GM03348 (cell line): ENCODE measurements at regions not wholly inside any gene's neighbourhood (a gene's known extent, or its start where the extent isn't known, plus 50 kb on each side); places are given as distances from the start of the nearest gene placed in this dataset.
"Not testable (repeated sequence)": the region's sequence is repeated elsewhere in the genome, so short reads cannot be mapped to it uniquely, and the experiment has no call there.

Experiments
- DNase-seq: peaks from one replicate; pipeline ENCODE4 v3.0.0; 2012; ENCODE audit warnings: low spot score

DNA sequence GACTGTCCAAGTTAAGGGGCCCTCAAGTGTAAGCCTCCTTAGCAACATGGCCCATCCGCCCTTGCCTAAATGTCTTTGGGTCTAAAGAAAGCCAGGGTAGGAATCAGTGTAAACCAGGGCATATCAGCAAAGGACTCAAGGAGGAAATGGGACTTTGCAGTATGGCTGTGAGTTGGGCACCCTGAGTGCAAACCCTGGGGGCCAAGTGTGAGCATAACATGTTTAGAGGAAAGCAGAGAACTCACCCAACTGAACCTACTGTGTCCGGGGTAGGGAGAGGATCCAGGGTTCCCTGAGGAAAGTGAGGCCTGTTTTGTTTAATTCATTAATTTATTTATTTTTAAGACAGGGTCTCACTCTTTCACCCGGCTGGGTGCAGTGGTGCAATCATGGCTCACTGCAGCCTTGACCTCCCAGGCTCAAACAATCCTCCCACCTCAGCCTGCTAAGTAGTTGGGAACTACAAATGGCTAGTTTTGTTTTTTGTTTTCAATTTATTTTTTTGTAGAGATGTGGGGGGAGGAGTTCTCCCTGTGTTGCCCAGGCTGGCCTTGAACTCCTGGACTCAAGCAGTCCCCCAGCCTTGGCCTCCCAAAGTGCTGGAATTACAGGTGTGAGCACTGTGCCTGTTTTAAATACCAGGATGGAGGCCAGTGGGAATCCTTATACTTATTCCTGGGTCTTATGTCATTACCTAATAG, 51.0 kb upstream of the ACTR3 start:
- no peak for DNase-seq

DNA sequence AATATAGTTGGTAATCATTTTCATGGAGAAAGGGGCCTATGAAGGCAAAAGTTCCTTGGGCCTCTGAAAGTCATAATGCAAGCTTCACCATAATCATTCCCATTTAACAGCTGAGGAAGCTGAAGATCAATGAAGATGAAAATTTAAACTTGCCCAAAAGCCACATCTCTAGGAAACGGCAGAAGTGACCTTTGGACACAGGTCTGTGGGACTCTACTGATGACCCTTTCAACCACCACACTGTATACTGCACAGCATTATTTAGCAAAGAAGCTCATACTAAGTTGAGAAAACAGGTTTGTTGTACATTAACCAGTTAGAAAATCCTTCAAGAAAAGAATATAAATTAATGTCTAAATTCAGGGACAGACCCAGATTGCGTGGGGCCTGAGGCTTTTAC, 51.6 kb upstream of the ACTR3 start:
- DNase-seq = no peak

DNA sequence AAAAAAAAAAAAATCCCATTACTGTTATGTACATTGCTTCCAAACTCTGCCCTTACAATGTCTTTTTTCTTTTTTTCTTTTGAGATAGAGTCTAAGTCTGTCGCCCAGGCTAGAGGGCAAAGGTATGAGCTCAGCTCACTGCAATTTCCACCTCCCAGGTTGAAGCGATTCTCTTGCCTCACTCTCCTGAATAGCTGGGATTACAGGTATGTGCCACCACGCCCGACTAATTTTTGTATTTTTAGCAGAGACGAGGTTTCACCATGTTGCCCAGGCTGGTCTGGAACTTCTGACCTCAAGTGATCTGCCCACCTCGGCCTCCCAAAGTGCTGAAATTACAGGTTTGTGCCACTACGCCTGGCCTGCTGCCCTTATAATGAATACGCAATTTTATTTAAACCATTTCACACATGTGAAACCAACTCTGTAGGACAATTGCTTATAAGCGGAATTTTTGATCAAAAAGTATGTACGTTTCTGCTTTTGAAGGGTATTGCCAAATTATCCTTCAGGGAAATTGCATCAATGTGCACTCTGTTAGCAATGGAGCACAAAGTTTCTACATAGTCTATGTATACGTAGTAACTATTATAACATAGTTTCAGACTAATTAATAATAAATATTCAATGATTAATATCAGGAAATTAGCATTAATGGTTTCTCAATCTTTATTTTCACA, 55.7 kb upstream of the ACTR3 start:
- no peak for DNase-seq

DNA sequence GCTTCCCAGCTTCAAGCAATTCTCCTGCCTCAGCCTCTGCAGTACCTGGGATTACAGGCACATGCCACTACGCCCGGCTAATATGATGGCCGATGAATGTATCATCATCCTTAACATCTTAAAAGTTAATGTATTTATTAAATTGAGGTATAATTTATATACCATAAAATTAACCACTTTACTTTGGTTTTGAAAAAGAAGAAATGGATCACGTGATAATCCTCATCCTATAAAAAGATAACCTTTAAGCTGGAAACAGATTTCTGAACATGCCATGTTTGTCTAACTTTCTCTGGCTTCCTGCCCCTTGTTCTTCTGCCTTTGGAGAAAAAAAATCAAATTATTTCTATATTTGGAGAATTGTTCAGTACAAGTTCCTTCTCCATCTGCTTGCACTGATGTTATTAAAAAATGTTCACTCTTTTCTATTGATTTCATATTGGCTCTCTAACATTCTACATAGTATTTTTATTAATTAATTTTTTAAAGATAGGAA, 57.0 kb upstream of the ACTR3 start:
- no peak for DNase-seq

DNA sequence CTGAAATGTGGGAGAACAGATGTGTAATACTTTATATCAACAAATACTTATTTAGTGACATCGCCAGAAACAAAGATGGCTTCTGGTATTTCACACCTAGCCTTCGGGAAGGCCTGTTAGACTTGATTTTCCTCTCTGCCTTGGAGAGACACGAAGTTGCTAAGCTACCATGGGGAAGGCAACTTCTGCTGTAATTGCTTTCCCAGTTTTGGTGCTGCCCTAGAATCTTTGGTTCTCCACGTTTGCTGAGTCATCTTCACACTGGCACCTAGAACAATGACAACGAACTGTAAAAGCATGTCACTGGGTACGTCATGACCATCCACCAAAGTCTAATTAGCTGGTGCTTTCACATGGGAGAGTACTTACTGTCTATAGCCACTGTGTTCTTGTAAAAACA, 58.7 kb upstream of the ACTR3 start:
- no peak for DNase-seq

DNA sequence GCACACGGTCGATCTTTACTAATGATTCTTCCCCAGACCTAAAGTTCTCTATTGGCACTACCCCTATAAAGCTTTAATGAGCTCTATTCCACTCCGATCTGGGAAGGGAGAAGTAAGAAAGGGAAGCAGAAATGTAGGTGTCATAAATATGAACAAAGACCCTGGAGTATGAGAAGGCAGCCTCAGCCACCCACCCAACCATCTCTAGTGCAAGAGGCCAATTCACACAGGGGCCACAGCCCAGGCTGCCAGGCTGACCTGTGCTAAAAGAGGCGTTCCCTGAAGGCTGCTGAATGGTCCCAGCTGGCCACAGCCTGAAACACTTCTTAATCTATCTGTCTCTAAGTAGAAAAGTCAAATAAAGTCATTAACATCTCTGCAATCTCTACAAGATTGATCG, 60.1 kb upstream of the ACTR3 start:
- no peak for DNase-seq

DNA sequence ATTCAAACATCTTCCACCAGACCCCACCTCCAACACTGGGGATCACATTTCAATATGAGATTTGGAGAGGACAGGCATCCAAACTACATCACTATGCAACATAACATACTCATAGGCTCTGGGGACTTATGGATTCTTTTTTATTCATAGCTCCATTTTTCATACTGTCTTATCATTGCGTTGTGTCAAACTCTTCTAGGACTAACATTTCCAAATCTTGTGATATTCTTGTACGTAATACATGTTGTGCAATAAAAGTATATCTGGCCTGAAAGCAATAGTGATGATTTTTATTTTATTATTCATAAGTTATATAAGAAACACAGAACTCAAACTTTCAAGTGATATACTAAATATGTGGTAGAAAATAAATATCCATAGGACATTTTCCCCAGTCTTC, 60.6 kb upstream of the ACTR3 start:
- no peak for DNase-seq

DNA sequence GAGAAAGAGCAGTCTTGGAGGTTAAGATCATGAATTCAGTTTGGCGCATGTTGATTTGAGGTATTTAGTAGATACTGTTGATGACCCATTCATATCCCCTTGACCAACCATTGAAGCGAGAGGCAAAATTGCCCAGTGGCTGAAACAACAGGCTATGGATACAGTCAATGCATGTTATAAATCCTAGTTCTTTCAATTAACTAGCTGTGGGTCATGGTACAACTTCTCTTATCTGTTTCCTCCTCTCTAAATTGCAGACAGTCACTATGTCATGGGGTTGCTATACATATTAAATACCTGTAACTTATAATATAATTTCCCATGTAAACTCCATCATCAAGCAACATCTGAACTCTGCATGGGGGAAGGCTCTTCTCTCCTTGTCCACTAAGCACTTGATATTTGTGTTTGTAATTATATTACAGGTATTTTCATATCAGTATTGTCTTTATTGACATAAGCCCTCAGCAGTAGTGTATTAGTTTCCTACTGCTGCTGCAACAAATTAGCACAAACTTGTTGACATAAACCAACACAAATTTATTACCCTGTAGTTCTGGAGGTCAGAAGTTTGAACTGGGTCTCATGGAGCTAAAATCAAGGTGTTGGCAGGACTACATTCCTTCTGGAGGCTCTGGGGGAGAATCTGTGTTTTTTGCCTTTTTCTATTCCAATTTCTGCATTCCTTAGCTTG, 61.7 kb upstream of the ACTR3 start:
- DNase-seq = no peak

DNA sequence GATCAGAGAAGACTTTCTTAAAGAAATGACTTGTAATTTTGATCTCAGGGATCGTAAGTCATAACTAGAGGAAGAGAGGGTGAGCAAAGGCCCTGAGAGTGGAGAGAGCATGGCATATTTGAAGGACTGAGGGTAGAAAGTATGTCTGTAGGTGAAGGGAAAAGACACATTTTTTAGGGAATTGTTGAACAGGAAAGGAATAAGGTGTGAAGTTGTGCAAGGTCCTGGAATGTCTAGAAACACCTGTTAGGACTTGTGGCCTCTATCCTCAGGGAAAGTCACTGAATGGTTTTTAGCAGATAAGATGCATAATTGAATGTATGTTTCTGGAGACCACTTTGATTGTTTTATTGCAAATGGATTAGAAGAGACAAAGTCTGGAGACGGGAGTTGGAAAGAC, 62.5 kb upstream of the ACTR3 start:
- DNase-seq = no peak

DNA sequence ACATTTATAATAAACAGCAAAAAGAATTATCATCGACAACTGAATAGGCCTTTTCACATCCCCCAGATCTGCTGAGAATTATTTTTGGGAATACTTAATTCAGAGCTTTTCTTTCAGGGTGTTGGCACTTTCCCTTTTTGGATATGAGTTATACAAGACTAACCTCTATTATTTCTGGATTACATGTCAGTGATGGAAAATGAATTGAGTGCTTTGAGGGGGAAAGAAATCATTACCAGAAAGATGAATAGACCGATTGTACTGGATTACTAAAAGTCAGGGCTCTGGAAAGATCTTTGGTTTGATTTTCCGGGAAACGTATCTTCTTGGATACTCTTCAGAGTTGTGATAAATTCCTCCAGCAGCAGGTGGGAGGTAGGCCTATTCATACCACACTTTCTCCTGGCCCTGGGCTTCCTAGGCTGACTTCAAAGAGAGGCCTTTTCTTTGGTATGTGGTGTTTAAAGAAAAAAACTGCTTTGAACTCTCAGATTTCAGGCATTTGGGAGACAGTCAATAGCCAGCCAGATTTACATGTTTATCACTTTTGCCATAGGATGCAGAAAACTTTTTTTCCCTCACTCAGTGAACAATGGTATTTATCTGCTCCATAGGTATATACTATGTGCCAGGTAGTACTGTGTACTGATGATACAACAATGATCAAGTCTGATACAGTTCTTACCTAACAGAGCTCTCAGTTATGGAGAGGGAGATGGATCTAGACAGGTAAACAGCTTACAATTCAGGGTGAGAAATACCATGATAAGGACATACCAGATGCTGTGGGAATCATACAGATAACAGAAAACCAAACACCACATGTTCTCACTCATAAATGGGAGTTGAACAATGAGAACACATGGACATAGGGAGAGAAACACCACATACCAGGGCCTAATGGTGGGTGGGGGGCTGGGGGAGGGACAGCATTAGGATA, 63.3 kb upstream of the ACTR3 start:
- DNase-seq = no peak

DNA sequence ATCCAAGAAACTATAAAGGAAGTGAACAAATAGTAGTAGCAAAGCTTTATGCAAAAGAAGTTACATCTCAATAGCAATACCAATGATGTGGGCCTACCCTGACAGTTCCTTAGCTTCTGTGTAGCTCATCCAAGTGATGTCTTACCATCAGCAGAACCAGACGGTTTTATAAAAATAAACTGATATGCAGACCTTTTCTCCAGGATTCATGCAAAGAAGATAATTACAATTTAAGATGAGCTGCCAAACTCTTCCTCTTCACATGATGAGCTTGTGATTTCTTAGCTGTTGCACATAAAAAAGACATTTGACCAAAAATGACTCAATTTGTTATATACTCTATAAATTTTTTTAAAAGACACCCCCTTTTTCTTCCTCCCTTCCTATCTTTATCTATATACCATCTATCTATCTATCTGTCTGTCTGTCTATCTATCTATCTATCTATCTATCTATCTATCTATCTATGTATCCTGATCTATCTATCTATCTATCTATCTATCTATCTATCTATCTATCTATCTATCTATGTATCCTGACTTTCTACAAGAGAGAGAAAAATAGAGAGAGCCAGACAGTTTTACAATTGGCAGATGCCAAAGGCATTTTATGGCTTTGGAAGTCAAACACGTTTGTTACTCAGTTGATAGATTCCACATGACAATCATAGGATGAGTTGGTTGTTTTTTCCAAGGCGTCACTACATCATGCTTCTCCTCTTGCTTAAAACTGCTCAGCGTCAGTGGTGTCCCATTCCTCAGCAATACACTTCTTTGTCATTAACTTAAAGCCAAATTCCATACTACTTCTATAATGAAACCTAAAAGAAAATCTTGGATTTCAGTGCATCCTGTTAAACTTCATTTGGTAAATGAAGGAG, 65.9 kb upstream of the ACTR3 start:
- DNase-seq = no peak

DNA sequence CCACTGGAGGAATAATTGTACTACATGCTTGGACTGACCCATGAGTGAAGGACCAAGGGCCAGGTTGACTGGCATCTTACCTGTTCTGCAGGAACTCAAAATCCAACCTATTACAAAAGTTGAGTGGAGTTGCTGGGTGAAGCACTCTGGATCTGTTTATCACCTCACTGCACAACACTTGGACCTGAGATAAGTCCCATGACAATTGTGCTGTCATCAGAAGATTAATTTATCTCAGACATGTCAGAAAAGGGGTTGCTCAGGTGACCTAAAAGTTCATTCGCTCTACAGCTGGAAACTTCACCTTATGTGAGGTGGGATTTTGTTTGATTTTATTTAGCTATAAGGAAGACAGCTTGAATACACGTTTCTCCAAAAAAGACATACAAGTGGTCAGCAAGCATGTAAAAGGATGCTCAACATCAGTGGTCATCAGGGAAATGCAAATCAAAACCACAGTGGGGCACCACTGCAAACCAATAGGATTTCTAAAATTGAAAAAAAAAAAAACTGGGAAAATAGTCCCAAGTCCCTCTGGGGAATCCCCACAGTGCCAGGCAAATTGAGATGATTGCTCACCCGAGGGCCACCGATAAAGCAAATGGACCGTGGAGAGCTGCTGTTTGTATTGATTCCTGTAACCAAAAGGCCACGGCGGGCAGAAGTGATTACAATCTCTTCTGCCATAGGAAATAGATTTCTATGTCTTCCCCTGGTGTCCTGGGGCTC, 65.8 kb upstream of the SLC35F5 start:
- DNase-seq = no peak

DNA sequence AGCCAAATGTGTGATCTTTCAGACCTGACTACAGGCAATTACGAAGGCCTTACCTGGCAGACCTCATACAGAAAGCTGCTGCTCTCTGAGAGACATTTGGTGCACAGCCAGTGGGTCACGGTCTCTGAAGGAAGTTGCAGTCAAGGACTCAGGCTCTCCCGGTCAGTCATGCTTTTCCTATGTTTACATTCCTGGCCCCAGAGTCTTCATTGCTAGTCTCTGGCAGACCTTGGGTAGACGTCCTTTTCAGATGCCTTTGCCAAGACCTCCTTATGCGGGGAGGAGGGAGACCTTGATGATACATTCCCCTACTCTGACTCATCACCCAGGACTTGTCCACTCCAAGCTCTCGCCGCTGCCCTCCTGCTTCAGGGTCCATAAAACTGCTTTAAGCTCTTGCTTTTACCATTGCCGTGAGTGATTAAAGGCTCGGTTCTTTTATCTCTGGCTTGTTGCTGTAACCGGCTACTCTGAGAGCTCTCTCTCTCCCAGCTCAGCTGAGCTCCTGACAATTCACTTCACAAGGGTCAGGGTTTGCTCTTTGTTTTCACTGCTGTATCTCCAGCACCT, 62.0 kb upstream of the SLC35F5 start:
- peak; percentile 95 for DNase-seq

DNA sequence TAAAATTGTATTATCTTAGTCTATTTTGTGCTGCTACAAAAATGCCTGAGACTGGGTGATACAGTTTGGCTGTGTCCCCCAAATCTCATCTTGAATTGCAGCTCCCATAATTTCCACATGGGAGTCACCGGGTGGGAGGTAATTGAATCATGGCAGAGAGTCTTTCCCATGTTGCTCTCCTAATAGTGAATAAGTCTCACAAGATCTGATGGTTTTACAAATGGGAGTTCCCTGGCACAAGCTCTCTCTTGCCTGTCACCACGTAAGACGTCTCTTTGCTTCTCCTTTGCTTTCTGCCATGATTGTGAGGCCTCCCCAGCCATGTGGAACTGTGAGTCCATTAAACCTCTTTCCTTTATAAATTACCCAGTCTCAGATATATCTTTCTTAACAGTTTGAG, 57.0 kb upstream of the SLC35F5 start:
- not testable (repeated sequence) for DNase-seq

DNA sequence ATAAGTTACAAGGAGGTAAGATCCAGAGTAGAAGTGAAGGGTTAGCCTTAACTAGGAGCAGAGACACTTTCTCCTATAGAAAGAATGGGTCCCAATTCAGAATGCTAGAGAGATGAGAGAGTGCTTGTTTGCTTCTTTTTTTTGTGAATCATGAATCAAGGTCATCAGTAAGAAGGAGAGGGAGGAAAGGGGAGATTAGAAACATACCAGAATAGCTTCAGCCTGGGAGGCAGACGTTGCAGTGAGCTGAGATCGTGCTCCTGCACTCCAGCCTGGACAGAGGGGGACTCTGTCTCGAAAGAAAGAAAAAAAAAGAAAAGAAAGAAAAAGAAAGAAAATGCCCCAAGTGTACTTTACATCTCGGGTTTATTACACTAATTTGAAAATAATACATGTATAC, 55.8 kb upstream of the SLC35F5 start:
- DNase-seq = no peak

DNA sequence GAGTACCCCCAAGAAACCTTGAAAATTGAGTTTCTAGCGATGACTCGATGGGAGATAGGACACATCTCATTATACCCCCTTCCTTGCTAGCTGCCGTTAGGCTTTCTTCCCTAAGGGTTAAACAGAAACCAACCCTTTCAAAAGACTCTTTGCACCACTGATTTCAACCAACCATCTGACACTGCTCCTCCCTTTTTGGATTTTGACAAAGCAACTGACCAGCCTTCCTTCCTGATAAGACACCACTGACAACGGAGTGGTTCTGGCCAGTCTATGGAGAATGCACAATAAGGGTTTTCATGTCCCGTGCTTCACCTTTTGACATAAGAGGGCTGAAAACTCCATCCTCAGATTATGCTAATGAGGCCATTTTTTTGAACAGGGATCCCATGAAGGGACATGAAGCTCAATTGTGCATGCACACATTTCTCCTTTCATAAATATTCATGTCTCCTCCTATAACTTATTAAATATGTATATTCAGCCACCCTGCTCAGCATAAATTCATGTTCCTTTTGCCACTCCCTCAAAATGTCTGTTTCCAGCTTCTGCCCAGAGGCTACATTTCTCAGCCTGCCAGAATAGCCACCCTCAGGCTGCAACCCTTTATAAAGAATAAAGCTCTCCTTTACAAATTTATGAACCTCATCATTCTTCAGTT, 52.8 kb upstream of the SLC35F5 start:
- no peak for DNase-seq

DNA sequence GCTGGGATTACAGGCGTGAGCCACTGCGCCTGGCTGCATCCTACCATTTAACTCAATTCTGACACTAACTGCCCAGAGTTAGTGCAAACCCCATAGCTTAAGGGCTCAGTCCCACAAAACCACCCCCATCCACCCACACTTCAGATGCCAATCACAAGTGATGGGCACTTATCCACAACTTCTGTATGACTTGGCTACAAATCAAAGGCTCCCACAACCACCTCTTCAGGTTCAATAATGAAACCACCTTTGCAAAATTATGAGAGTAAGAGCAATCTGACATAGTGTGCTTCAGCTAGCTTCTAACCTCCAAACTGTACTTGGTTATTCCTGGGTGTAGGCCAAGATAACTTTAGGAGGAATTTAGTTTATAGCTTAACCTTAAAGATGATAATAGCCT, 51.3 kb upstream of the SLC35F5 start:
- no peak for DNase-seq

DNA sequence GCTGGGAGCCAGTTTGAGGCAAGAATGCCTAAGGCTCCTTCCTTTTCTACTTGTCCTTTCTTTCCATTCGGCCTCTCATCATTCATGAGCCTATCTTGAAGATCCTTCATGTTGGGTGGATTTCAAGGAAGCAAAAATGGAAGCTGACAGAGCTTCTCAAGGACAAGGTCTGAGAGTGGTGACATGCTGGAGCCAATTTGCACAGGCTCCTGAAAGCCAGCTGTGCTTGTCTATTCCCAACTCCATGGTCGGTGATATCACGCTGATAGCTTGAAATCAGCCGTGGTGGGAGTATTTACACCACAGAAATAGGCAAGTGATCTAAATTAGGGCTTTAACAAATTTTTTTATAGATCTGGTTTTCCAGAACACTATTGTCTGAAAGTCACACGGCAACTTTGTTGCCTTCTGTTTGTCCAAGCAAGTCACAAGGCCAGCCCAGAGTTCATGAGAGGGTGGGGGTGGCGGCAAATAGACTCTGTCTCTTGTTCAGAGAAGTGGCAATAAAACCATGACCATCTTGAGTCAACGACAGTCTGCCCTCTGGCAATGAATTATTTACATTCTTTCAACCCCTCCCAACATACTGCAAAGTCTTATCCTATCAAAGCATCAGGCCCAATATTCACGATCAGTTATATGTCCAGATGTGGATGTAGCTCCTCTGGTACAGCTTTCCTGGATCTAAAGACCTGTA, 49.9 kb upstream of the SLC35F5 start:
- DNase-seq = no peak
